ENCODE measurements at regions not wholly inside any gene's neighbourhood (a gene's known extent, or its start where the extent isn't known, plus 50 kb on each side); places are given as distances from the start of the nearest gene placed in this dataset.

DNA sequence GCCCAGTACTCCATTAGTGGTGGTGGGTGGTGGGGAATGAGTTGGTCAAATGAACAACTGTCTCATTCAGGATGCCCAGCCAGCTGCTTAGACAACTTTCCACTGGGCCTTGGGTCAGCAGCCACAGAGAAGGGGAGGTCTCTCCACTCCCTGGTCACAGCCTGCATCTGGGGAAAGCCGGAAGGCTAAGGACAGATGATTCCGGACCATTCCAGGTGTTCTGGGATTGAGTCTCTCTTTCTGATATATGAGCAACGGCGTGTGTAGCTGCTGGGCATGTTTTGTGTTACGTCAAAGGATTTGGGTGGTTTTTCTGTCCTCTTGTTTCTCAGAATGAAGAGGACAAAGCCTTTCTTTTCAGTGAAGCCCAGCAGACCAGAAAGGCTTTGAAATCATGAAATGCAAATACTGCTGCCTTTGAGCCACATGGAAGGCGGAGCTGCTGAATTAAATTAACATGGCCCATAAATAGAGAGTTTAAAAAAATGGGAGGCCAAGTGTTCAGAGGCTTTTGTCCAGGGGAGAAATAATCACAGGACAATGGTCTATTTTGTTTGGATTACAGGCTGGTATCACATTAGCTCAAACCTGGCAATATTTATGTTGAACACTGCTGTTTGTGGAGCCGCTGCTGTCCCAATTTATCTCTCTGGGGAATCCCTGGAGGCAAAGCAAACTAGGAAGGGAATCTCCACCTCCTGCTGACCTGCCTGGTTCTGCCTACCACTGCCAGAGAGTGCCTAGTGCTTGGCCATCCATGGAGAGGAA lies 234.4 kb upstream of the E2F8 start:
- no peak for TF ChIP-seq ZNF274 (IDR thresholded peaks at IDR 0.05; ENCODE audit: low read depth, low read length)
- no peak for TF ChIP-seq YY1 (IDR thresholded peaks at IDR 0.05; ENCODE audit: insufficient read depth, insufficient read length)
